ENCODE measurements at regions not wholly inside any gene's neighbourhood (a gene's known extent, or its start where the extent isn't known, plus 50 kb on each side); places are given as distances from the start of the nearest gene placed in this dataset.

- no peak for DNase-seq (ENCODE audit: low spot score)
Observed at GRCh38 chr1:187417520-187417919, 588.8 kb downstream of the PLA2G4A start.

- no peak for DNase-seq (ENCODE audit: low spot score)
Observed at GRCh38 chr1:187433598-187433997, 604.8 kb downstream of the PLA2G4A start.

- no peak for DNase-seq (ENCODE audit: low spot score)
Observed at GRCh38 chr1:187442603-187443002, 613.9 kb downstream of the PLA2G4A start.

GRCh38 chr1:187443939-187444338, 615.2 kb downstream of the PLA2G4A start:
- DNase-seq (ENCODE audit: low spot score), result no peak

GRCh38 chr1:187445066-187445465, 616.3 kb downstream of the PLA2G4A start:
- DNase-seq (ENCODE audit: low spot score), result no peak

GRCh38 chr1:187451238-187451637, 622.5 kb downstream of the PLA2G4A start:
- no peak for DNase-seq (ENCODE audit: low spot score)

- no peak for DNase-seq (ENCODE audit: low spot score)
Observed at GRCh38 chr1:187454010-187454409, 625.3 kb downstream of the PLA2G4A start.

GRCh38 chr1:187456446-187456845, 627.7 kb downstream of the PLA2G4A start:
- no peak for DNase-seq (ENCODE audit: low spot score)

GRCh38 chr1:187460093-187460492, 631.3 kb downstream of the PLA2G4A start:
- DNase-seq (ENCODE audit: low spot score), result no peak

GRCh38 chr1:187464320-187464719, 635.6 kb downstream of the PLA2G4A start:
- DNase-seq (ENCODE audit: low spot score), result no peak

GRCh38 chr1:187465441-187465840, 636.7 kb downstream of the PLA2G4A start:
- no peak for DNase-seq (ENCODE audit: low spot score)

- no peak for DNase-seq (ENCODE audit: low spot score)
Observed at GRCh38 chr1:187469836-187470235, 641.1 kb downstream of the PLA2G4A start.

GRCh38 chr1:187471555-187471954, 642.8 kb downstream of the PLA2G4A start:
- DNase-seq (ENCODE audit: low spot score), result no peak

- peak; percentile 27 for DNase-seq (ENCODE audit: low spot score)
Observed at GRCh38 chr1:187474336-187474735, 645.6 kb downstream of the PLA2G4A start.

- DNase-seq (ENCODE audit: low spot score), result no peak
Observed at GRCh38 chr1:187476671-187477070, 647.9 kb downstream of the PLA2G4A start.

GRCh38 chr1:187477103-187477502, 648.4 kb downstream of the PLA2G4A start:
- no peak for DNase-seq (ENCODE audit: low spot score)

GRCh38 chr1:187477535-187477934, 648.8 kb downstream of the PLA2G4A start:
- peak; percentile 2 for DNase-seq (ENCODE audit: low spot score)

GRCh38 chr1:187481581-187482148, 652.9 kb downstream of the PLA2G4A start:
- DNase-seq (ENCODE audit: low spot score), result no peak

- DNase-seq (ENCODE audit: low spot score), result no peak
Observed at GRCh38 chr1:187490266-187490665, 661.5 kb downstream of the PLA2G4A start.

GRCh38 chr1:187491082-187491720, 662.5 kb downstream of the PLA2G4A start:
- DNase-seq (ENCODE audit: low spot score), result no peak

GRCh38 chr1:187498028-187498427, 669.3 kb downstream of the PLA2G4A start:
- DNase-seq (ENCODE audit: low spot score), result no peak

- peak; percentile 19 for DNase-seq (ENCODE audit: low spot score)
Observed at GRCh38 chr1:187504779-187505178, 676.0 kb downstream of the PLA2G4A start.

- DNase-seq (ENCODE audit: low spot score), result no peak
Observed at GRCh38 chr1:187509091-187509490, 680.3 kb downstream of the PLA2G4A start.

GRCh38 chr1:187513190-187513589, 684.4 kb downstream of the PLA2G4A start:
- no peak for DNase-seq (ENCODE audit: low spot score)

Data from umbilical cord (tissue), 1 donor.